BE2C (cell line): ENCODE measurements at regions not wholly inside any gene's neighbourhood (a gene's known extent, or its start where the extent isn't known, plus 50 kb on each side); places are given as distances from the start of the nearest gene placed in this dataset.

ENCODE experiments used
- DNase-seq: peaks from one replicate; pipeline ENCODE4 v3.0.0-alpha.2; 2020
- H3K27me3 ChIP-seq: fragments of 250-450 bp; sonication (Bioruptor Pico); 2 replicates; pipeline ENCODE4 v1.5.1; 2020; ENCODE audit warnings: mild to moderate bottlenecking
- H3K36me3 ChIP-seq: fragments of 250-450 bp; sonication (Bioruptor Pico); 2 replicates; pipeline ENCODE4 v1.5.1; 2020; ENCODE audit warnings: mild to moderate bottlenecking
- H3K4me1 ChIP-seq: fragments of 250-450 bp; sonication (Bioruptor Pico); 2 replicates; pipeline ENCODE4 v1.5.1; 2020
- H3K4me3 ChIP-seq: 2 replicates; pipeline ENCODE4 v1.5.1; 2011; ENCODE audit warnings: low read depth, low read length
- H3K9me3 ChIP-seq: fragments of 250-450 bp; sonication (Bioruptor Pico); 2 replicates; pipeline ENCODE4 v1.5.1; 2020
- CTCF ChIP-seq: IDR thresholded peaks from 2 replicates; pipeline ENCODE4 v1.5.1; 2012; ENCODE audit warnings: mild to moderate bottlenecking, low read depth, low read length

- Histone ChIP-seq H3K4me3 (no peak overlapping the region), H3K27me3 (no peaks in the 10 kb centered on the region), H3K9me3 (no peaks in the 10 kb centered on the region), H3K36me3 (no peaks in the 10 kb centered on the region), H3K4me1 (peaks cover 9% of the 10 kb centered on the region)
- DNase-seq = no peak
- TF ChIP-seq CTCF = no peak
Measured at GRCh38 chr15:62456011-62456920, 291.2 kb upstream of the C2CD4B start.

- no peak for TF ChIP-seq CTCF
- peak; percentile 21 for DNase-seq
Measured at GRCh38 chr15:62457100-62457499, 292.0 kb upstream of the C2CD4B start.

GRCh38 chr15:62459875-62460274, 294.8 kb upstream of the C2CD4B start:
- Histone ChIP-seq H3K4me3 (no peak overlapping the region), H3K36me3 (no peaks in the 10 kb centered on the region), H3K4me1 (peaks cover 15% of the 10 kb centered on the region), H3K27me3 (no peaks in the 10 kb centered on the region), H3K9me3 (no peaks in the 10 kb centered on the region)
- no peak for TF ChIP-seq CTCF
- peak; percentile 24 for DNase-seq

More at GRCh38 chr15:62457100-62457499, 292.0 kb upstream of the C2CD4B start:
- no peaks in the 10 kb centered on the region for H3K36me3 ChIP-seq
- H3K4me3 ChIP-seq = no peak overlapping the region
- peaks cover 9% of the 10 kb centered on the region for H3K4me1 ChIP-seq
- no peaks in the 10 kb centered on the region for H3K9me3 ChIP-seq
- H3K27me3 ChIP-seq = no peaks in the 10 kb centered on the region

- TF ChIP-seq CTCF = no peak
- DNase-seq = peak; percentile 35
- Histone ChIP-seq H3K36me3 (no peaks in the 10 kb centered on the region), H3K4me1 (peaks cover 7% of the 10 kb centered on the region), H3K4me3 (no peak overlapping the region), H3K27me3 (no peaks in the 10 kb centered on the region), H3K9me3 (no peaks in the 10 kb centered on the region)
Measured at GRCh38 chr15:62462268-62462667, 297.2 kb upstream of the C2CD4B start.

GRCh38 chr15:62462721-62463120, 297.6 kb upstream of the C2CD4B start:
- peaks cover 6% of the 10 kb centered on the region; the same call in 1 of the 2 replicates for H3K4me1 ChIP-seq
- H3K9me3 ChIP-seq = no peaks in the 10 kb centered on the region
- H3K36me3 ChIP-seq = no peaks in the 10 kb centered on the region
- no peak overlapping the region for H3K4me3 ChIP-seq
- no peaks in the 10 kb centered on the region for H3K27me3 ChIP-seq
- no peak for DNase-seq
- no peak for TF ChIP-seq CTCF

GRCh38 chr15:62464705-62465104, 299.6 kb upstream of the C2CD4B start:
- H3K36me3 ChIP-seq = no peaks in the 10 kb centered on the region
- H3K9me3 ChIP-seq = no peaks in the 10 kb centered on the region
- TF ChIP-seq CTCF = no peak
- no peaks in the 10 kb centered on the region for H3K27me3 ChIP-seq
- H3K4me1 ChIP-seq = peaks cover 6% of the 10 kb centered on the region; the same call in 1 of the 2 replicates
- no peak for DNase-seq
- H3K4me3 ChIP-seq = no peak overlapping the region
